WERI-Rb-1 (cell line): ENCODE measurements at regions not wholly inside any gene's neighbourhood (a gene's known extent, or its start where the extent isn't known, plus 50 kb on each side); places are given as distances from the start of the nearest gene placed in this dataset.
A peak's percentile ranks its signal among the peaks of the same experiment; 100 is the strongest.

Source experiments
- DNase-seq: peaks from one replicate; pipeline ENCODE4 v3.0.0-alpha.2; 2020
- H3K27ac ChIP-seq: fragments of 250-450 bp; sonication (Bioruptor Pico); 2 replicates; pipeline ENCODE4 v1.5.1; 2020; ENCODE audit warnings: mild to moderate bottlenecking, moderate library complexity
- H3K27me3 ChIP-seq: fragments of 250-450 bp; sonication (Bioruptor Pico); 2 replicates; pipeline ENCODE4 v1.5.1; 2021; ENCODE audit warnings: mild to moderate bottlenecking, low read depth, moderate library complexity; ENCODE audit not compliant: insufficient read depth, severe bottlenecking
- H3K36me3 ChIP-seq: fragments of 250-450 bp; sonication (Bioruptor Pico); 2 replicates; pipeline ENCODE4 v1.5.1; 2020; ENCODE audit warnings: mild to moderate bottlenecking, moderate library complexity
- H3K4me3 ChIP-seq: 2 replicates; pipeline ENCODE4 v1.5.1; 2011; ENCODE audit warnings: low read depth, mild to moderate bottlenecking, control low read depth, low read length
- H3K9me3 ChIP-seq: fragments of 250-450 bp; sonication (Bioruptor Pico); 2 replicates; pipeline ENCODE4 v1.5.1; 2021; ENCODE audit warnings: mild to moderate bottlenecking, moderate library complexity; ENCODE audit not compliant: severe bottlenecking
- CTCF ChIP-seq: IDR thresholded peaks from 2 replicates; pipeline ENCODE4 v1.5.1; 2011; ENCODE audit warnings: low read depth, mild to moderate bottlenecking, control low read depth, inconsistent platforms, low read length

- H3K36me3 ChIP-seq: no peaks in the 10 kb centered on the region
- H3K4me3 ChIP-seq: no peak overlapping the region
- H3K9me3 ChIP-seq: no peaks in the 10 kb centered on the region
- peak overlapping the region; percentile 86 for H3K27ac ChIP-seq
- H3K27me3 ChIP-seq: no peaks in the 10 kb centered on the region
- DNase-seq: peak; percentile 30
- TF ChIP-seq CTCF: no peak
These were observed 162.1 kb upstream of the SH3BP4 start for GRCh38 chr2:234789556-234790325.

- Histone ChIP-seq H3K27me3 (no peaks in the 10 kb centered on the region), H3K27ac (peak overlapping the region; percentile 86), H3K36me3 (no peaks in the 10 kb centered on the region), H3K9me3 (no peaks in the 10 kb centered on the region), H3K4me3 (no peak overlapping the region)
- DNase-seq: peak; percentile 74
- no peak for TF ChIP-seq CTCF
These were observed 163.0 kb upstream of the SH3BP4 start for GRCh38 chr2:234788841-234789240.

GRCh38 chr2:234788381-234788780 lies 163.4 kb upstream of the SH3BP4 start:
- no peak for DNase-seq
- Histone ChIP-seq H3K27ac (peak overlapping the region; percentile 31; the same call in 1 of the 2 replicates), H3K9me3 (no peaks in the 10 kb centered on the region), H3K36me3 (no peaks in the 10 kb centered on the region), H3K4me3 (no peak overlapping the region), H3K27me3 (no peaks in the 10 kb centered on the region)
- TF ChIP-seq CTCF: no peak

- Histone ChIP-seq H3K36me3 (no peaks in the 10 kb centered on the region), H3K27ac (no peak overlapping the region), H3K9me3 (peaks cover 7% of the 10 kb centered on the region), H3K4me3 (no peak overlapping the region), H3K27me3 (no peaks in the 10 kb centered on the region)
- DNase-seq: no peak
- no peak for TF ChIP-seq CTCF
These were observed 164.7 kb upstream of the SH3BP4 start for GRCh38 chr2:234787114-234787513.

DNA sequence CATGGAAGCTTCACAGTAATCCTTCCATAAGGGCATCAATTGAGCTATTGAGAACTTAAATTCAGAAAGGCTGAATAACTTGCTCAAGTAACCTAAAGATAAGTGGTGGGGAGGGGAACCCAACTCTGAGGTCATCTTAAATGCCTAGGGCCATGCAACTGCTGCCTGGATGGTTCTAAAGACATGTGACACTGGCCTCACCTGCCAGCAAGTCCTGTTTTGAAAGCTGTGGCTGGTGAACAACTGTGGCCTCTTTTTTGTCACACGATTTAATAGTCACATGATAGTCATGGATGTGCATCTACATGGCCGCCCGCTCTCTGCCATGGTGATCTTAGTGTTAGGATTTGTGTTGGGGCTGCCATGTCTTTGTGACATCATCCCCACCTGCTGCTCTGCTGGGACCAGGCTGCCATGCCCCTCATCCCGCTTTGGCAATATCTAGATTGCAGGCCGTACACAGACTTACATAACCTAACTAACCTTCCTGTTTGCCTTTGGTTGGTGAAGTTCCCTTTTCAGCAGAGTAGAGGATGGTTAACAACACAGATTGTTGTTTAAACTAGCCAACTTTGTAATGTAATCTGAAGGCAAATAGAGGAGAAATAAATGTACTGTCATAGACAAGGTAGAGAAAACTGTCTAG lies 177.9 kb upstream of the SH3BP4 start:
- DNase-seq: no peak
- H3K27me3 ChIP-seq: no peaks in the 10 kb centered on the region
- H3K27ac ChIP-seq: no peak overlapping the region
- H3K9me3 ChIP-seq: peaks cover 4% of the 10 kb centered on the region
- H3K4me3 ChIP-seq: no peak overlapping the region
- H3K36me3 ChIP-seq: no peaks in the 10 kb centered on the region
- TF ChIP-seq CTCF: no peak
